ENCODE measurements at regions not wholly inside any gene's neighbourhood (a gene's known extent, or its start where the extent isn't known, plus 50 kb on each side); places are given as distances from the start of the nearest gene placed in this dataset.

- TF ChIP-seq CTCF (conservative IDR thresholded peaks at IDR 0.05; ENCODE audit: low read length), result no peak
- TF ChIP-seq EZH2phosphoT487 (IDR thresholded peaks at IDR 0.05; ENCODE audit: borderline replicate concordance, low read depth, low read length), result no peak
Observed at GRCh38 chr13:73913079-73913740, 221.0 kb downstream of the KLF12 start.
